HCT116 (cell line): ENCODE measurements at regions not wholly inside any gene's neighbourhood (a gene's known extent, or its start where the extent isn't known, plus 50 kb on each side); places are given as distances from the start of the nearest gene placed in this dataset.
A peak's percentile ranks its signal among the peaks of the same experiment; 100 is the strongest.

Source experiments
- ATAC-seq: fragments of 200-7000 bp; cut with Tn5 transposase; 2 replicates; pipeline ENCODE4 v1.9.1; 2020; ENCODE audit warnings: mild to moderate bottlenecking, moderate library complexity
- BruUV-seq: library from RNA; stranded (reverse); fragments of 400-500 nt; replicated peaks from 2 replicates; lab custom pipeline; 2021; lab: Mats Ljungman, UMichigan
- CTCF ChIA-PET: fragments of 300-600 bp; sonication (Branson Sonifier 250); formaldehyde crosslinking; loops from one replicate; lab custom pipeline; 2021; ENCODE audit warnings: antibody characterized with exemption; lab: Charles Lee
- POLR2A ChIA-PET: fragments of 300-600, 350-600 bp; sonication (Branson Sonifier 250); formaldehyde crosslinking; loops from one replicate; lab custom pipeline; 2021; ENCODE audit warnings: antibody characterized with exemption; lab: Charles Lee
- RAD21 ChIA-PET, 2 experiments: fragments of 300-600 bp; sonication (Branson Sonifier 250); formaldehyde crosslinking; loops; one replicate each; lab custom pipeline; 2023; ENCODE audit warnings: low total read pairs in 2 of 2; ENCODE audit not compliant: uncharacterized antibody in 2 of 2, unreplicated experiment in 2 of 2, low non-redundant PET in 1 of 2; lab: Charles Lee
- DNase-seq: peaks from one replicate; pipeline ENCODE4 v3.0.0-alpha.2; 2010; ENCODE audit warnings: low read depth, low spot score
- H2AFZ ChIP-seq: fragments of 200-600 bp; shearing (Covaris generic), sonication (generic); 2 replicates; pipeline ENCODE4 v1.6.1; 2017; ENCODE audit warnings: low read depth, mixed run types, mixed read lengths, antibody characterized with exemption, low read length; ENCODE audit not compliant: poor library complexity, severe bottlenecking
- H3K27ac ChIP-seq: 2 replicates; pipeline ENCODE4 v1.5.1; 2012; ENCODE audit warnings: low read depth, low read length
- H3K27me3 ChIP-seq: fragments of 200-600 bp; sonication (generic); 2 replicates; pipeline ENCODE4 v1.6.1; 2016; ENCODE audit warnings: mixed run types, low read length, mixed read lengths; ENCODE audit not compliant: insufficient read depth
- H3K36me3 ChIP-seq, 2 experiments: fragments of 200-500 bp in 1 of 2; fragments of 200-600 bp in 1 of 2; sonication (Bioruptor generic) in 1 of 2; sonication (generic) in 1 of 2; 2 replicates each; pipeline versions ENCODE4 v1.5.1 to v1.6.1; 2014 to 2016; ENCODE audit warnings: low read length in 2 of 2, inconsistent platforms in 1 of 2, mixed read lengths in 1 of 2, mixed run types in 1 of 2; ENCODE audit not compliant: insufficient read depth in 2 of 2, control insufficient read depth in 1 of 2
- H3K4me1 ChIP-seq, 2 experiments: fragments of 200-600 bp in 1 of 2; sonication (generic) in 1 of 2; 2 replicates each; pipeline versions ENCODE4 v1.5.1 to v1.6.1; 2012 to 2017; ENCODE audit warnings: low read length in 2 of 2, inconsistent platforms in 1 of 2, mild to moderate bottlenecking in 1 of 2, mixed read lengths in 1 of 2, mixed run types in 1 of 2, moderate library complexity in 1 of 2; ENCODE audit not compliant: insufficient read depth in 2 of 2, control insufficient read depth in 1 of 2
- H3K4me2 ChIP-seq: fragments of 200-600 bp; sonication (generic); 2 replicates; pipeline ENCODE4 v1.6.1; 2017; ENCODE audit warnings: mixed run types, low read length, mixed read lengths
- H3K4me3 ChIP-seq, 2 experiments: fragments of 200-600 bp in 1 of 2; sonication (generic) in 1 of 2; replicated peaks in 1 of 2; 2 replicates each; pipeline ENCODE4 v1.5.1; 2011 to 2016; ENCODE audit warnings: low read length in 2 of 2, control low read depth in 1 of 2, low read depth in 1 of 2, mild to moderate bottlenecking in 1 of 2, mixed read lengths in 1 of 2, mixed run types in 1 of 2
- H3K79me2 ChIP-seq: fragments of 200-600 bp; sonication (generic); 2 replicates; pipeline ENCODE4 v1.6.1; 2017; ENCODE audit warnings: mild to moderate bottlenecking, mixed run types, low read length, moderate library complexity, mixed read lengths; ENCODE audit not compliant: insufficient read depth
- H3K9ac ChIP-seq: fragments of 200-600 bp; sonication (generic); 2 replicates; pipeline ENCODE4 v1.6.1; 2016; ENCODE audit warnings: low read length, mixed read lengths
- H3K9me2 ChIP-seq: fragments of 200-600 bp; sonication (generic), shearing (Covaris generic); 2 replicates; pipeline ENCODE4 v1.6.1; 2017; ENCODE audit warnings: mixed run types, mild to moderate bottlenecking, moderate library complexity; ENCODE audit not compliant: insufficient read depth
- H3K9me3 ChIP-seq, 2 experiments: fragments of 200-500 bp in 1 of 2; fragments of 200-600 bp in 1 of 2; sonication (Bioruptor generic) in 1 of 2; sonication (generic) in 1 of 2; 2 replicates each; pipeline ENCODE4 v1.6.1; 2014 to 2017; ENCODE audit warnings: low read length in 2 of 2, mixed read lengths in 2 of 2, inconsistent platforms in 1 of 2, low read depth in 1 of 2, mild to moderate bottlenecking in 1 of 2, mixed run types in 1 of 2, moderate library complexity in 1 of 2; ENCODE audit not compliant: control insufficient read depth in 1 of 2, insufficient read depth in 1 of 2
- H4K20me1 ChIP-seq: fragments of 200-600 bp; sonication (generic), shearing (Covaris generic); 2 replicates; pipeline ENCODE4 v1.6.1; 2017; ENCODE audit warnings: mixed run types, mild to moderate bottlenecking, moderate library complexity; ENCODE audit not compliant: insufficient read depth
- ATF3 ChIP-seq: IDR thresholded peaks from 2 replicates; pipeline ENCODE4 v1.6.1; 2012
- CBX3 ChIP-seq: IDR thresholded peaks from 2 replicates; pipeline ENCODE4 v1.6.1; 2012; ENCODE audit warnings: low read depth
- CEBPB ChIP-seq: IDR thresholded peaks from 2 replicates; pipeline ENCODE4 v1.6.1; 2012; ENCODE audit warnings: low read depth
- CTCF ChIP-seq, 3 experiments: fragments of 200-600 bp in 1 of 3; sonication (generic) in 1 of 3; IDR thresholded peaks in 2 of 3; conservative IDR thresholded peaks in 1 of 3; 2 replicates each; pipeline ENCODE4 v1.5.1; 2012 to 2017; ENCODE audit warnings: low read depth in 2 of 3, low read length in 2 of 3, antibody characterized with exemption in 1 of 3, borderline replicate concordance in 1 of 3, control low read depth in 1 of 3, mild to moderate bottlenecking in 1 of 3, mixed read lengths in 1 of 3, mixed run types in 1 of 3, moderate library complexity in 1 of 3; ENCODE audit not compliant: insufficient read depth in 1 of 3
- EGR1 ChIP-seq: IDR thresholded peaks from 2 replicates; pipeline ENCODE4 v1.6.1; 2012; ENCODE audit warnings: low read depth
- ELF1 ChIP-seq: IDR thresholded peaks from 2 replicates; pipeline ENCODE4 v1.6.1; 2012; ENCODE audit warnings: low read depth, borderline replicate concordance
- EZH2 ChIP-seq: fragments of 200-600 bp; sonication (generic); IDR thresholded peaks from 2 replicates; pipeline ENCODE4 v1.6.1; 2017; ENCODE audit warnings: antibody characterized with exemption, mixed run types
- EZH2phosphoT487 ChIP-seq: fragments of 200-600 bp; IDR thresholded peaks from 2 replicates; pipeline ENCODE4 v1.6.1; 2018; ENCODE audit warnings: antibody characterized with exemption, borderline replicate concordance
- FOSL1 ChIP-seq: IDR thresholded peaks from 2 replicates; pipeline ENCODE4 v1.6.1; 2012; ENCODE audit warnings: low read depth
- MAX ChIP-seq: IDR thresholded peaks from 2 replicates; pipeline ENCODE4 v1.6.1; 2012
- POLR2A ChIP-seq: IDR thresholded peaks from 2 replicates; pipeline ENCODE4 v1.7.0; 2011; ENCODE audit warnings: borderline replicate concordance; ENCODE audit not compliant: insufficient read depth, insufficient read length; ENCODE audit errors: extremely low read depth
- REST ChIP-seq: IDR thresholded peaks from 2 replicates; pipeline ENCODE4 v1.6.1; 2012; ENCODE audit warnings: low read depth
- SP1 ChIP-seq: IDR thresholded peaks from 2 replicates; pipeline ENCODE4 v1.6.1; 2012; ENCODE audit warnings: low read depth
- TCF7L2 ChIP-seq: IDR thresholded peaks from 2 replicates; pipeline ENCODE4 v1.7.0; 2011; ENCODE audit warnings: borderline replicate concordance, inconsistent platforms; ENCODE audit not compliant: insufficient read depth, insufficient read length; ENCODE audit errors: extremely low read depth
- YY1 ChIP-seq: IDR thresholded peaks from 2 replicates; pipeline ENCODE4 v1.6.1; 2011; ENCODE audit warnings: low read length, low read depth, moderate library complexity, mild to moderate bottlenecking; ENCODE audit not compliant: insufficient replicate concordance; ENCODE audit errors: extremely low read depth
- ZNF274 ChIP-seq: fragments of 200-500 bp; sonication (Bioruptor generic); IDR thresholded peaks from 2 replicates; pipeline ENCODE4 v1.6.1; 2014; ENCODE audit warnings: mild to moderate bottlenecking, low read depth, low read length, inconsistent platforms
- intact Hi-C: fragments of 100-400 bp; cut with micrococcal nuclease; formaldehyde crosslinking; loops from 2 replicates; pipeline ENCODE4 v1.10.0; 2022

- BruUV-seq = no TSS peak
- H2AFZ ChIP-seq = peak overlapping the region; percentile 75
- ChIA-PET POLR2A (no interaction called here), CTCF (no interaction called here), RAD21 (no interaction called here)
- H3K9me2 ChIP-seq = no peaks in the 10 kb centered on the region
- TF ChIP-seq YY1 = no peak
- TF ChIP-seq REST = no peak
- TF ChIP-seq EZH2 = no peak
- no peak for TF ChIP-seq ZNF274
- no peak for TF ChIP-seq CTCF (IDR thresholded peaks at IDR 0.05 in 2 of 3, conservative IDR thresholded peaks at IDR 0.05 in 1 of 3; ENCODE audit: borderline replicate concordance in 1 of 3, insufficient read depth in 1 of 3, low read depth in 2 of 3, low read length in 2 of 3)
- TF ChIP-seq EGR1 = no peak
- no peak; the same call in 1 of the 2 replicates for TF ChIP-seq SP1
- TF ChIP-seq TCF7L2 = no peak
- no peak for TF ChIP-seq MAX
- no peak for TF ChIP-seq CBX3
- TF ChIP-seq FOSL1 = no peak
- no peak for TF ChIP-seq POLR2A
- TF ChIP-seq ELF1 = no peak
- TF ChIP-seq EZH2phosphoT487 = no peak
- TF ChIP-seq ATF3 = no peak
- TF ChIP-seq CEBPB = no peak
- intact Hi-C loops = no loop called here
- no peaks in the 10 kb centered on the region for H4K20me1 ChIP-seq
- no peak overlapping the region for H3K27ac ChIP-seq
- H3K4me3 ChIP-seq = peak overlapping the region in 1 of 2 experiments; percentile 21; a peak in 2 of 4 replicates
- H3K4me1 ChIP-seq = peaks cover 6 to 15% of the 10 kb centered on the region in 2 experiments; a peak in 3 of 4 replicates
- no peaks in the 10 kb centered on the region for H3K36me3 ChIP-seq
- no peak overlapping the region for H3K9ac ChIP-seq
- H3K9me3 ChIP-seq = no peaks in the 10 kb centered on the region
- peak overlapping the region; percentile 58 for H3K4me2 ChIP-seq
- no peaks in the 10 kb centered on the region for H3K79me2 ChIP-seq
- H3K27me3 ChIP-seq = no peaks in the 10 kb centered on the region
- no peak for DNase-seq
- peak; percentile 20; the same call in 1 of the 2 replicates for ATAC-seq
These were observed 299.0 kb upstream of the PPFIA2 start for GRCh38 chr12:82058197-82058596.
